H9 (cell line): ENCODE measurements at regions not wholly inside any gene's neighbourhood (a gene's known extent, or its start where the extent isn't known, plus 50 kb on each side); places are given as distances from the start of the nearest gene placed in this dataset.

Source experiments
- DNase-seq: peaks from one replicate; pipeline ENCODE4 v3.0.0-alpha.2; 2017
- H2AFZ ChIP-seq: one replicate; pipeline ENCODE4 v1.6.1; 2013; ENCODE audit warnings: mild to moderate bottlenecking, low read length, control low read depth, moderate library complexity
- H2AK5ac ChIP-seq: 2 replicates; pipeline ENCODE4 v1.6.1; 2013; ENCODE audit warnings: low read length, control low read depth, mixed read lengths; ENCODE audit not compliant: insufficient read length
- H2BK120ac ChIP-seq: one replicate; pipeline ENCODE4 v1.6.1; 2013; ENCODE audit warnings: low read depth, mild to moderate bottlenecking, low read length, control low read depth, inconsistent platforms; ENCODE audit not compliant: poor library complexity, severe bottlenecking
- H2BK12ac ChIP-seq: 2 replicates; pipeline ENCODE4 v1.6.1; 2013; ENCODE audit warnings: low read length, control low read depth, mixed read lengths, low read depth; ENCODE audit not compliant: insufficient read length
- H2BK15ac ChIP-seq: 2 replicates; pipeline ENCODE4 v1.6.1; 2013; ENCODE audit warnings: low read depth, low read length, control low read depth
- H2BK20ac ChIP-seq: one replicate; pipeline ENCODE4 v1.6.1; 2013; ENCODE audit warnings: low read depth, mild to moderate bottlenecking, low read length, control low read depth, inconsistent platforms; ENCODE audit not compliant: poor library complexity, severe bottlenecking
- H2BK5ac ChIP-seq: 2 replicates; pipeline ENCODE4 v1.6.1; 2013; ENCODE audit warnings: low read length, control low read depth, mixed read lengths; ENCODE audit not compliant: insufficient read length
- H3K14ac ChIP-seq: 2 replicates; pipeline ENCODE4 v1.6.1; 2013; ENCODE audit warnings: low read length, control low read depth; ENCODE audit not compliant: insufficient read depth
- H3K18ac ChIP-seq: 2 replicates; pipeline ENCODE4 v1.6.1; 2013; ENCODE audit warnings: low read depth, mild to moderate bottlenecking, mixed read lengths, low read length, control low read depth; ENCODE audit not compliant: insufficient read length
- H3K23ac ChIP-seq: 2 replicates; pipeline ENCODE4 v1.6.1; 2013; ENCODE audit warnings: low read length, control low read depth, mixed read lengths, low read depth; ENCODE audit not compliant: insufficient read length
- H3K23me2 ChIP-seq: 2 replicates; pipeline ENCODE4 v1.6.1; 2013; ENCODE audit warnings: low read depth, mild to moderate bottlenecking, mixed read lengths, low read length, control low read depth; ENCODE audit not compliant: insufficient read length, poor library complexity, severe bottlenecking
- H3K27ac ChIP-seq: 2 replicates; pipeline ENCODE4 v1.5.1; 2013; ENCODE audit warnings: low read length, control low read depth, mixed read lengths, low read depth; ENCODE audit not compliant: insufficient read length
- H3K27me3 ChIP-seq: 2 replicates; pipeline ENCODE4 v1.6.1; 2013; ENCODE audit warnings: low read length, control low read depth, inconsistent platforms; ENCODE audit not compliant: insufficient read depth
- H3K4ac ChIP-seq: 2 replicates; pipeline ENCODE4 v1.6.1; 2013; ENCODE audit warnings: low read depth, mild to moderate bottlenecking, control low read depth, inconsistent platforms, low read length, moderate library complexity
- H3K4me1 ChIP-seq: 2 replicates; pipeline ENCODE4 v1.6.1; 2013; ENCODE audit warnings: low read length, control low read depth, inconsistent platforms; ENCODE audit not compliant: insufficient read depth
- H3K4me2 ChIP-seq: 2 replicates; pipeline ENCODE4 v1.6.1; 2013; ENCODE audit warnings: low read length, control low read depth, mixed read lengths; ENCODE audit not compliant: insufficient read length, insufficient read depth
- H3K56ac ChIP-seq: 2 replicates; pipeline ENCODE4 v1.6.1; 2013; ENCODE audit warnings: low read depth, mild to moderate bottlenecking, mixed read lengths, low read length, control low read depth; ENCODE audit not compliant: insufficient read length
- H3K79me1 ChIP-seq: 2 replicates; pipeline ENCODE4 v1.6.1; 2013; ENCODE audit warnings: low read depth, mild to moderate bottlenecking, moderate library complexity, low read length, control low read depth, inconsistent platforms; ENCODE audit not compliant: insufficient read depth, poor library complexity, severe bottlenecking
- H3K79me2 ChIP-seq: 2 replicates; pipeline ENCODE4 v1.6.1; 2013; ENCODE audit warnings: low read length, control low read depth, inconsistent platforms; ENCODE audit not compliant: insufficient read depth
- H3K9ac ChIP-seq: 2 replicates; pipeline ENCODE4 v1.6.1; 2013; ENCODE audit warnings: low read length, control low read depth, mixed read lengths; ENCODE audit not compliant: insufficient read length; ENCODE audit errors: extremely low read depth
- H3K9me3 ChIP-seq: one replicate; pipeline ENCODE4 v1.6.1; 2013; ENCODE audit warnings: low read depth, low read length, inconsistent platforms; ENCODE audit not compliant: control insufficient read depth
- H3T11ph ChIP-seq: one replicate; pipeline ENCODE4 v1.6.1; 2013; ENCODE audit warnings: mild to moderate bottlenecking, low read length, control low read depth, inconsistent platforms
- H4K20me1 ChIP-seq: one replicate; pipeline ENCODE4 v1.6.1; 2013; ENCODE audit not compliant: control insufficient read depth, insufficient read length, insufficient read depth
- H4K5ac ChIP-seq: 2 replicates; pipeline ENCODE4 v1.6.1; 2013; ENCODE audit warnings: low read depth, mild to moderate bottlenecking, mixed read lengths, low read length, control low read depth; ENCODE audit not compliant: insufficient read length
- H4K8ac ChIP-seq: replicated peaks from 2 replicates; pipeline ENCODE4 v1.6.1; 2013; ENCODE audit warnings: low read length, control low read depth, mixed read lengths, low read depth; ENCODE audit not compliant: insufficient read length
- H4K91ac ChIP-seq: 2 replicates; pipeline ENCODE4 v1.6.1; 2013; ENCODE audit warnings: low read depth, mild to moderate bottlenecking, moderate library complexity, mixed read lengths, low read length, control low read depth; ENCODE audit not compliant: insufficient read length
- H3K27ac Mint-ChIP-seq, 3 experiments: 2 replicates in 2 of 3; 3 replicates in 1 of 3; pipeline ENCODE4 v1.8.0; 2020 to 2021; ENCODE audit warnings: mixed read lengths in 3 of 3, mild to moderate bottlenecking in 1 of 3, moderate library complexity in 1 of 3
- H3K27me3 Mint-ChIP-seq: 2 replicates; pipeline ENCODE4 v1.8.0; 2021; ENCODE audit warnings: low read depth, mild to moderate bottlenecking, moderate library complexity, mixed read lengths
- H3K36me3 Mint-ChIP-seq, 3 experiments: 2 replicates in 2 of 3; 3 replicates in 1 of 3; pipeline ENCODE4 v1.8.0; 2020 to 2021; ENCODE audit warnings: low read depth in 3 of 3, mixed read lengths in 3 of 3; ENCODE audit not compliant: insufficient read depth in 1 of 3
- H3K4me1 Mint-ChIP-seq, 2 experiments: 2 replicates each; pipeline ENCODE4 v1.8.0; 2020; ENCODE audit warnings: mixed read lengths in 2 of 2
- H3K4me3 Mint-ChIP-seq, 2 experiments: 2 replicates in 1 of 2; 3 replicates in 1 of 2; pipeline ENCODE4 v1.8.0; 2020 to 2021; ENCODE audit warnings: mild to moderate bottlenecking in 2 of 2, mixed read lengths in 2 of 2, moderate library complexity in 1 of 2
- H3K9me3 Mint-ChIP-seq, 2 experiments: 2 replicates in 1 of 2; 3 replicates in 1 of 2; pipeline ENCODE4 v1.8.0; 2020; ENCODE audit warnings: mild to moderate bottlenecking in 2 of 2, mixed read lengths in 2 of 2, moderate library complexity in 1 of 2
- WGBS: extraction: QIAGEN DNeasy Blood & Tissue Kit; methylation state at CpG from one replicate; pipeline ENCODE4 v1.1.7; 2013; ENCODE audit warnings: missing lambda C conversion rate, low lambda C conversion rate, mixed read lengths; ENCODE audit not compliant: insufficient read length; ENCODE audit errors: extremely low coverage; 5-methylcytosine and 5-hydroxymethylcytosine counted together
- TF ChIP-seq, protein P1 (sequence below): fragments of 200-600 bp; sonication (generic); conservative IDR thresholded peaks from 3 replicates; pipeline ENCODE4 v1.8.0; 2021; ENCODE audit warnings: antibody characterized with exemption, mild to moderate bottlenecking

- H3K23me2 ChIP-seq = no peaks in the 10 kb centered on the region
- H3K79me2 ChIP-seq = no peaks in the 10 kb centered on the region
- WGBS = no CpG with 5 or more reads among the region's 1 CpG
- no peak overlapping the region for H2AFZ ChIP-seq
- H3K23ac ChIP-seq = no peak overlapping the region
- no peak overlapping the region for H3K56ac ChIP-seq
- Mint-ChIP-seq H3K9me3 (no peaks in the 10 kb centered on the region), H3K27me3 (no peaks in the 10 kb centered on the region), H3K27ac (no peak overlapping the region), H3K4me1 (no peaks in the 10 kb centered on the region), H3K36me3 (no peaks in the 10 kb centered on the region), H3K4me3 (no peak overlapping the region)
- no peak overlapping the region for H2BK120ac ChIP-seq
- H3K4me2 ChIP-seq = no peak overlapping the region
- H3K27ac ChIP-seq = no peak overlapping the region
- H2BK15ac ChIP-seq = no peak overlapping the region
- no peak overlapping the region for H2BK12ac ChIP-seq
- no peak overlapping the region for H3T11ph ChIP-seq
- H4K8ac ChIP-seq = no peak overlapping the region
- H3K79me1 ChIP-seq = no peaks in the 10 kb centered on the region
- H3K9ac ChIP-seq = no peak overlapping the region
- no peaks in the 10 kb centered on the region for H4K20me1 ChIP-seq
- H3K14ac ChIP-seq = no peak overlapping the region
- H2BK20ac ChIP-seq = no peak overlapping the region
- no peak overlapping the region for H2BK5ac ChIP-seq
- H3K4ac ChIP-seq = no peak overlapping the region
- TF ChIP-seq, protein P1, sequence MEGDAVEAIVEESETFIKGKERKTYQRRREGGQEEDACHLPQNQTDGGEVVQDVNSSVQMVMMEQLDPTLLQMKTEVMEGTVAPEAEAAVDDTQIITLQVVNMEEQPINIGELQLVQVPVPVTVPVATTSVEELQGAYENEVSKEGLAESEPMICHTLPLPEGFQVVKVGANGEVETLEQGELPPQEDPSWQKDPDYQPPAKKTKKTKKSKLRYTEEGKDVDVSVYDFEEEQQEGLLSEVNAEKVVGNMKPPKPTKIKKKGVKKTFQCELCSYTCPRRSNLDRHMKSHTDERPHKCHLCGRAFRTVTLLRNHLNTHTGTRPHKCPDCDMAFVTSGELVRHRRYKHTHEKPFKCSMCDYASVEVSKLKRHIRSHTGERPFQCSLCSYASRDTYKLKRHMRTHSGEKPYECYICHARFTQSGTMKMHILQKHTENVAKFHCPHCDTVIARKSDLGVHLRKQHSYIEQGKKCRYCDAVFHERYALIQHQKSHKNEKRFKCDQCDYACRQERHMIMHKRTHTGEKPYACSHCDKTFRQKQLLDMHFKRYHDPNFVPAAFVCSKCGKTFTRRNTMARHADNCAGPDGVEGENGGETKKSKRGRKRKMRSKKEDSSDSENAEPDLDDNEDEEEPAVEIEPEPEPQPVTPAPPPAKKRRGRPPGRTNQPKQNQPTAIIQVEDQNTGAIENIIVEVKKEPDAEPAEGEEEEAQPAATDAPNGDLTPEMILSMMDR = peak; percentile 96
- H3K27me3 ChIP-seq = no peaks in the 10 kb centered on the region
- no peaks in the 10 kb centered on the region for H3K4me1 ChIP-seq
- no peak overlapping the region for H3K18ac ChIP-seq
- H2AK5ac ChIP-seq = no peak overlapping the region
- H4K5ac ChIP-seq = no peak overlapping the region
- no peaks in the 10 kb centered on the region for H3K9me3 ChIP-seq
- no peak overlapping the region for H4K91ac ChIP-seq
- peak; percentile 31 for DNase-seq
Measured at GRCh38 chr4:74874753-74875367, 58.1 kb upstream of the PARM1 start.
